WTC11 (cell line): ENCODE measurements at regions not wholly inside any gene's neighbourhood (a gene's known extent, or its start where the extent isn't known, plus 50 kb on each side); places are given as distances from the start of the nearest gene placed in this dataset.

ENCODE experiments used
- TEAD1 ChIP-seq: sonication (generic); formaldehyde crosslinking; IDR thresholded peaks from 2 replicates; pipeline ENCODE4 v1.8.0; 2022; ENCODE audit warnings: mild to moderate bottlenecking, missing genetic modification reagents
- USF1 ChIP-seq: sonication (generic); formaldehyde crosslinking; IDR thresholded peaks from 2 replicates; pipeline ENCODE4 v1.8.0; 2022; ENCODE audit warnings: mild to moderate bottlenecking, missing genetic modification reagents

GRCh38 chr2:111657351-111657975, 226.5 kb downstream of the ANAPC1 start:
- TF ChIP-seq USF1 (CRISPR knock-in tag), result no peak
- no peak for TF ChIP-seq TEAD1 (CRISPR knock-in tag)
